A673 (cell line): ENCODE measurements at regions not wholly inside any gene's neighbourhood (a gene's known extent, or its start where the extent isn't known, plus 50 kb on each side); places are given as distances from the start of the nearest gene placed in this dataset.

Source experiments
- BruUV-seq: library from RNA; stranded (reverse); fragments of 400-500 nt; replicated peaks from 2 replicates; lab custom pipeline; 2021; lab: Mats Ljungman, UMichigan
- CTCF ChIA-PET: fragments of 300-600 bp; sonication (Branson Sonifier 250); formaldehyde crosslinking; loops from one replicate; lab custom pipeline; 2022; ENCODE audit warnings: antibody characterized with exemption; lab: Charles Lee
- POLR2A ChIA-PET: fragments of 300-600 bp; sonication (Branson Sonifier 250); formaldehyde crosslinking; loops from one replicate; lab custom pipeline; 2022; ENCODE audit warnings: antibody characterized with exemption; ENCODE audit not compliant: low non-redundant PET; lab: Charles Lee
- DNase-seq: peaks from one replicate; pipeline ENCODE4 v3.0.0-alpha.2; 2015; ENCODE audit warnings: low spot score
- H3K27ac ChIP-seq: fragments of 200-600 bp; sonication (generic); 2 replicates; pipeline ENCODE4 v1.5.1; 2016; ENCODE audit warnings: mixed run types, low read depth, mild to moderate bottlenecking, mixed read lengths, antibody characterized with exemption, low read length; ENCODE audit not compliant: poor library complexity, severe bottlenecking
- H3K27me3 ChIP-seq: fragments of 200-600 bp; sonication (generic); replicated peaks from 2 replicates; pipeline ENCODE4 v1.6.1; 2017; ENCODE audit warnings: mixed run types, low read depth, mild to moderate bottlenecking, mixed read lengths, antibody characterized with exemption, low read length; ENCODE audit not compliant: insufficient read depth, poor library complexity
- H3K36me3 ChIP-seq: fragments of 200-600 bp; sonication (generic); 2 replicates; pipeline ENCODE4 v1.6.1; 2016; ENCODE audit warnings: mixed run types, mild to moderate bottlenecking, mixed read lengths, antibody characterized with exemption, low read length; ENCODE audit not compliant: insufficient read depth, poor library complexity, severe bottlenecking
- H3K4me1 ChIP-seq: fragments of 200-600 bp; sonication (generic); 2 replicates; pipeline ENCODE4 v1.6.1; 2017; ENCODE audit warnings: mixed run types, mild to moderate bottlenecking, mixed read lengths, antibody characterized with exemption, low read length; ENCODE audit not compliant: insufficient read depth, poor library complexity, severe bottlenecking
- H3K4me3 ChIP-seq: fragments of 200-600 bp; sonication (generic); 2 replicates; pipeline ENCODE4 v1.5.1; 2016; ENCODE audit warnings: low read depth, mixed run types, mild to moderate bottlenecking, mixed read lengths, low read length; ENCODE audit not compliant: poor library complexity, severe bottlenecking
- H3K9me3 ChIP-seq: fragments of 200-600 bp; sonication (generic); 2 replicates; pipeline ENCODE4 v1.6.1; 2016; ENCODE audit warnings: mixed run types, low read depth, mild to moderate bottlenecking, mixed read lengths, antibody characterized with exemption, low read length; ENCODE audit not compliant: poor library complexity, severe bottlenecking
- CTCF ChIP-seq: fragments of 300-800, 200-600 bp; sonication (generic); conservative IDR thresholded peaks from 2 replicates; pipeline ENCODE4 v1.5.1; 2017; ENCODE audit warnings: low read depth, mild to moderate bottlenecking, antibody characterized with exemption, low read length, moderate library complexity, mixed read lengths
- EZH2 ChIP-seq: fragments of 200-600 bp; sonication (generic); IDR thresholded peaks from 2 replicates; pipeline ENCODE4 v1.6.1; 2017; ENCODE audit warnings: borderline replicate concordance, low read depth, mild to moderate bottlenecking, mixed read lengths, antibody characterized with exemption, low read length; ENCODE audit not compliant: poor library complexity, severe bottlenecking
- intact Hi-C: fragments of 100-400 bp; cut with micrococcal nuclease; formaldehyde crosslinking; loops from one replicate; pipeline ENCODE4 v1.10.0; 2022; ENCODE audit not compliant: unreplicated experiment

- no peak overlapping the region for H3K4me3 ChIP-seq
- no peak overlapping the region for H3K27ac ChIP-seq
- peaks cover 58% of the 10 kb centered on the region for H3K9me3 ChIP-seq
- TF ChIP-seq CTCF (no peak), EZH2 (no peak)
- ChIA-PET POLR2A (no interaction called here), CTCF (no interaction called here)
- no TSS peak for BruUV-seq
- no peaks in the 10 kb centered on the region for H3K27me3 ChIP-seq
- no peak for DNase-seq
- intact Hi-C loops = no loop called here
- H3K4me1 ChIP-seq = no peaks in the 10 kb centered on the region
- H3K36me3 ChIP-seq = no peaks in the 10 kb centered on the region
Observed at GRCh38 chr15:27672537-27672936, 426.6 kb downstream of the OCA2 start.

GRCh38 chr15:27671819-27672437, 427.2 kb downstream of the OCA2 start:
- BruUV-seq = no TSS peak
- intact Hi-C loops = no loop called here
- TF ChIP-seq CTCF (no peak), EZH2 (no peak)
- no peaks in the 10 kb centered on the region for H3K36me3 ChIP-seq
- H3K4me3 ChIP-seq = no peak overlapping the region
- H3K9me3 ChIP-seq = peaks cover 58% of the 10 kb centered on the region
- DNase-seq = no peak
- no peaks in the 10 kb centered on the region for H3K4me1 ChIP-seq
- ChIA-PET POLR2A (no interaction called here), CTCF (no interaction called here)
- no peak overlapping the region for H3K27ac ChIP-seq
- H3K27me3 ChIP-seq = no peaks in the 10 kb centered on the region

- peaks cover 55% of the 10 kb centered on the region for H3K9me3 ChIP-seq
Observed at GRCh38 chr15:27670486-27671209, 428.5 kb downstream of the OCA2 start.

More at GRCh38 chr15:27670486-27671209, 428.5 kb downstream of the OCA2 start:
- Histone ChIP-seq H3K36me3 (no peaks in the 10 kb centered on the region), H3K27me3 (no peaks in the 10 kb centered on the region), H3K27ac (no peak overlapping the region), H3K4me1 (no peaks in the 10 kb centered on the region), H3K4me3 (no peak overlapping the region)
- BruUV-seq = no TSS peak
- ChIA-PET POLR2A (no interaction called here), CTCF (no interaction called here)
- no peak for DNase-seq
- TF ChIP-seq EZH2 (no peak), CTCF (no peak)
- intact Hi-C loops = no loop called here
